H1 (cell line): ENCODE measurements at regions not wholly inside any gene's neighbourhood (a gene's known extent, or its start where the extent isn't known, plus 50 kb on each side); places are given as distances from the start of the nearest gene placed in this dataset.

ENCODE experiments used
- CTCF ChIA-PET: fragments of 300-600 bp; sonication (Branson Sonifier 250); formaldehyde crosslinking; loops from one replicate; lab custom pipeline; 2021; ENCODE audit not compliant: partially characterized antibody; lab: Charles Lee
- POLR2A ChIA-PET: fragments of 300-600 bp; sonication (Branson Sonifier 250); formaldehyde crosslinking; loops from one replicate; lab custom pipeline; 2021; ENCODE audit warnings: inconsistent platforms; ENCODE audit not compliant: partially characterized antibody; lab: Charles Lee
- DNase-seq, 2 experiments: peaks; one replicate each; pipeline versions ENCODE4 v3.0.0 to v3.0.0-alpha.2; 2010 to 2022; ENCODE audit warnings: low spot score in 2 of 2, low read depth in 1 of 2, mixed read lengths in 1 of 2
- FAIRE-seq: peaks from 2 replicates; lab custom pipeline; 2011; peaks lifted over from hg19 to GRCh38; lab: Jason Lieb, UNC
- H2AFZ ChIP-seq: 2 replicates; pipeline ENCODE4 v1.8.1; 2012; ENCODE audit warnings: low read length, inconsistent platforms
- H2AK5ac ChIP-seq: 2 replicates; pipeline ENCODE4 v1.6.1; 2013; ENCODE audit warnings: low read depth, low read length
- H2BK120ac ChIP-seq: replicated peaks from 2 replicates; pipeline ENCODE3; 2013; ENCODE audit warnings: low read depth, low read length, inconsistent platforms
- H2BK12ac ChIP-seq: 2 replicates; pipeline ENCODE4 v1.6.1; 2013; ENCODE audit warnings: low read depth, low read length
- H2BK15ac ChIP-seq: 2 replicates; pipeline ENCODE4 v1.6.1; 2013; ENCODE audit warnings: low read length
- H2BK20ac ChIP-seq: 2 replicates; pipeline ENCODE4 v1.6.1; 2013; ENCODE audit warnings: low read length
- H2BK5ac ChIP-seq: 2 replicates; pipeline ENCODE4 v1.6.1; 2013; ENCODE audit warnings: low read depth, low read length
- H3K14ac ChIP-seq: 2 replicates; pipeline ENCODE4 v1.6.1; 2013; ENCODE audit warnings: inconsistent platforms; ENCODE audit not compliant: insufficient read length
- H3K18ac ChIP-seq: 2 replicates; pipeline ENCODE4 v1.6.1; 2013; ENCODE audit warnings: low read length; ENCODE audit errors: extremely low read depth
- H3K23ac ChIP-seq: 2 replicates; pipeline ENCODE4 v1.6.1; 2013; ENCODE audit warnings: inconsistent platforms; ENCODE audit not compliant: insufficient read length
- H3K23me2 ChIP-seq: 2 replicates; pipeline ENCODE4 v1.6.1; 2013; ENCODE audit warnings: low read depth, low read length
- H3K27ac ChIP-seq: 2 replicates; pipeline ENCODE4 v1.6.1; 2011; ENCODE audit warnings: low read depth, low read length, inconsistent platforms
- H3K27me3 ChIP-seq, 4 experiments: replicated peaks in 1 of 4; 1 replicate in 1 of 4; 2 replicates in 3 of 4; pipeline versions ENCODE4 v1.6.1 to v1.8.1; 2011 to 2013; ENCODE audit warnings: low read length in 3 of 4, mild to moderate bottlenecking in 3 of 4, inconsistent platforms in 2 of 4, mixed read lengths in 2 of 4, moderate library complexity in 1 of 4; ENCODE audit not compliant: control insufficient read depth in 3 of 4, insufficient read depth in 3 of 4; ENCODE audit errors: extremely low read depth in 1 of 4
- H3K36me3 ChIP-seq, 4 experiments: 2 replicates each; pipeline versions ENCODE4 v1.6.1 to v1.8.1; 2011 to 2013; ENCODE audit warnings: mild to moderate bottlenecking in 4 of 4, low read length in 3 of 4, moderate library complexity in 2 of 4, control low read depth in 1 of 4, inconsistent platforms in 1 of 4; ENCODE audit not compliant: insufficient read depth in 4 of 4, control insufficient read depth in 2 of 4
- H3K4ac ChIP-seq: replicated peaks from 2 replicates; pipeline ENCODE3; 2013; ENCODE audit warnings: low read length, low read depth, mixed read lengths, inconsistent platforms; ENCODE audit not compliant: insufficient read length
- H3K4me1 ChIP-seq, 4 experiments: replicated peaks in 1 of 4; 1 replicate in 1 of 4; 2 replicates in 3 of 4; pipeline versions ENCODE4 v1.6.1 to v1.8.1; 2011 to 2013; ENCODE audit warnings: low read length in 3 of 4, inconsistent platforms in 2 of 4, mixed read lengths in 1 of 4; ENCODE audit not compliant: insufficient read depth in 4 of 4, control insufficient read depth in 3 of 4
- H3K4me2 ChIP-seq, 2 experiments: 2 replicates each; pipeline versions ENCODE4 v1.6.1 to v1.8.1; 2011 to 2013; ENCODE audit warnings: low read depth in 2 of 2, low read length in 2 of 2, control low read depth in 1 of 2, inconsistent platforms in 1 of 2, mild to moderate bottlenecking in 1 of 2; ENCODE audit not compliant: insufficient read depth in 1 of 2
- H3K4me3 ChIP-seq, 4 experiments: fragments of 200-600, 300-600 bp in 1 of 4; sonication (generic), shearing (Covaris generic), sonication (Bioruptor Twin) in 1 of 4; 2 replicates each; pipeline versions ENCODE4 v1.5.1 to v1.8.1; 2011 to 2016; ENCODE audit warnings: low read length in 4 of 4, low read depth in 3 of 4, control low read depth in 2 of 4, inconsistent platforms in 2 of 4, mild to moderate bottlenecking in 2 of 4, mixed read lengths in 1 of 4, moderate library complexity in 1 of 4; ENCODE audit not compliant: insufficient read depth in 2 of 4; ENCODE audit errors: extremely low read depth in 1 of 4
- H3K56ac ChIP-seq: replicated peaks from 2 replicates; pipeline ENCODE3; 2013; ENCODE audit warnings: low read depth, mild to moderate bottlenecking, mixed read lengths, low read length, inconsistent platforms; ENCODE audit not compliant: insufficient read length
- H3K79me1 ChIP-seq: 2 replicates; pipeline ENCODE4 v1.6.1; 2013; ENCODE audit warnings: low read depth, low read length, control low read depth
- H3K79me2 ChIP-seq, 2 experiments: 2 replicates each; pipeline versions ENCODE4 v1.6.1 to v1.8.1; 2012 to 2013; ENCODE audit warnings: low read length in 2 of 2, mild to moderate bottlenecking in 2 of 2, inconsistent platforms in 1 of 2; ENCODE audit not compliant: insufficient read depth in 2 of 2, control insufficient read depth in 1 of 2
- H3K9ac ChIP-seq, 4 experiments: replicated peaks in 1 of 4; 1 replicate in 1 of 4; 2 replicates in 3 of 4; pipeline versions ENCODE4 v1.6.1 to v1.8.1; 2011 to 2013; ENCODE audit warnings: low read depth in 3 of 4, low read length in 3 of 4, control low read depth in 2 of 4, mild to moderate bottlenecking in 2 of 4, moderate library complexity in 2 of 4, inconsistent platforms in 1 of 4; ENCODE audit errors: extremely low read depth in 1 of 4
- H3K9me3 ChIP-seq, 2 experiments: 2 replicates each; pipeline versions ENCODE4 v1.6.1 to v1.8.1; 2012 to 2013; ENCODE audit warnings: mild to moderate bottlenecking in 2 of 2, moderate library complexity in 2 of 2, control low read depth in 1 of 2, inconsistent platforms in 1 of 2, low read depth in 1 of 2, low read length in 1 of 2, mixed read lengths in 1 of 2; ENCODE audit not compliant: insufficient read depth in 2 of 2
- H4K20me1 ChIP-seq, 2 experiments: replicated peaks in 1 of 2; 2 replicates each; pipeline versions ENCODE3 to v1.8.1; 2011 to 2013; ENCODE audit warnings: inconsistent platforms in 2 of 2, low read length in 2 of 2, mild to moderate bottlenecking in 1 of 2; ENCODE audit not compliant: insufficient read depth in 2 of 2, control insufficient read depth in 1 of 2
- H4K5ac ChIP-seq: 2 replicates; pipeline ENCODE4 v1.6.1; 2013; ENCODE audit warnings: low read length, low read depth, mixed read lengths, inconsistent platforms; ENCODE audit not compliant: insufficient read length
- H4K8ac ChIP-seq: 2 replicates; pipeline ENCODE4 v1.8.0; 2013; ENCODE audit warnings: mild to moderate bottlenecking, moderate library complexity, low read length, inconsistent platforms; ENCODE audit not compliant: insufficient read depth; ENCODE audit errors: extremely low read depth
- H4K91ac ChIP-seq: replicated peaks from 2 replicates; pipeline ENCODE3; 2013; ENCODE audit warnings: low read length, mixed read lengths, inconsistent platforms; ENCODE audit not compliant: insufficient read length
- CTBP2 ChIP-seq: IDR thresholded peaks from 2 replicates; pipeline ENCODE4 v1.7.0; 2011; ENCODE audit warnings: borderline replicate concordance, mild to moderate bottlenecking, moderate library complexity, mixed read lengths, low read length; ENCODE audit not compliant: insufficient read depth, insufficient read length
- EP300 ChIP-seq, 2 experiments: IDR thresholded peaks; 1 replicate in 1 of 2; 2 replicates in 1 of 2; pipeline ENCODE4 v1.6.1; 2011 to 2012; ENCODE audit warnings: low read depth in 2 of 2, low read length in 2 of 2, mild to moderate bottlenecking in 2 of 2, borderline replicate concordance in 1 of 2, inconsistent platforms in 1 of 2, moderate library complexity in 1 of 2
- FOSL1 ChIP-seq: IDR thresholded peaks from 2 replicates; pipeline ENCODE4 v1.6.1; 2011; ENCODE audit warnings: mild to moderate bottlenecking, low read depth, low read length, moderate library complexity; ENCODE audit not compliant: insufficient read depth
- HDAC6 ChIP-seq: IDR thresholded peaks from one replicate; pipeline ENCODE4 v1.7.1; 2012; ENCODE audit warnings: low read depth, mild to moderate bottlenecking, inconsistent platforms, low read length, moderate library complexity
- JUND ChIP-seq: IDR thresholded peaks from 2 replicates; pipeline ENCODE4 v1.6.1; 2011; ENCODE audit warnings: mild to moderate bottlenecking, improper control_type of control experiment, low read length
- KDM5A ChIP-seq: fragments of 200-600 bp; IDR thresholded peaks from 2 replicates; pipeline ENCODE4 v1.7.1; 2012; ENCODE audit warnings: mild to moderate bottlenecking, low read length, inconsistent platforms, mixed read lengths
- POU5F1 ChIP-seq: IDR thresholded peaks from 2 replicates; pipeline ENCODE4 v1.6.1; 2011; ENCODE audit warnings: low read depth, mild to moderate bottlenecking, low read length, moderate library complexity
- RAD21 ChIP-seq, 2 experiments: IDR thresholded peaks in 1 of 2; conservative IDR thresholded peaks in 1 of 2; 2 replicates each; pipeline ENCODE4 v1.6.1; 2011; ENCODE audit warnings: low read depth in 2 of 2, low read length in 2 of 2, improper control_type of control experiment in 1 of 2, inconsistent platforms in 1 of 2, mild to moderate bottlenecking in 1 of 2, moderate library complexity in 1 of 2
- RNF2 ChIP-seq: fragments of 200-900, 300-1000 bp; sonication (generic); IDR thresholded peaks from 2 replicates; pipeline ENCODE4 v1.7.1; 2016; ENCODE audit warnings: borderline replicate concordance, low read depth, mild to moderate bottlenecking, antibody characterized with exemption, low read length; ENCODE audit not compliant: poor library complexity, severe bottlenecking; ENCODE audit errors: missing control alignments
- RXRA ChIP-seq: IDR thresholded peaks from 2 replicates; pipeline ENCODE4 v1.6.1; 2011; ENCODE audit warnings: low read depth, mild to moderate bottlenecking, low read length, moderate library complexity; ENCODE audit not compliant: insufficient read depth
- SP1 ChIP-seq: IDR thresholded peaks from 2 replicates; pipeline ENCODE4 v1.6.1; 2011; ENCODE audit warnings: low read depth, low read length
- TBP ChIP-seq: IDR thresholded peaks from 2 replicates; pipeline ENCODE4 v1.6.1; 2011; ENCODE audit warnings: low read depth, low read length, improper control_type of control experiment
- TEAD4 ChIP-seq: IDR thresholded peaks from 2 replicates; pipeline ENCODE4 v1.6.1; 2012; ENCODE audit warnings: low read depth, low read length, inconsistent platforms, mixed read lengths
- YY1 ChIP-seq: IDR thresholded peaks from 2 replicates; pipeline ENCODE4 v1.6.1; 2011; ENCODE audit warnings: low read depth, mild to moderate bottlenecking, low read length
- WGBS, 2 experiments: shearing (Covaris generic) in 1 of 2; methylation state at CpG; one replicate each; pipeline versions ENCODE4 v1.1.6 to v1.1.7; 2013 to 2015; ENCODE audit warnings: low lambda C conversion rate in 2 of 2, mixed read lengths in 2 of 2, inconsistent platforms in 1 of 2, low coverage in 1 of 2, missing lambda C conversion rate in 1 of 2; ENCODE audit not compliant: insufficient replicate concordance in 2 of 2, insufficient coverage in 1 of 2, insufficient read length in 1 of 2; ENCODE audit errors: extremely low coverage in 1 of 2, missing lambda C conversion rate in 1 of 2; 5-methylcytosine and 5-hydroxymethylcytosine counted together

DNA sequence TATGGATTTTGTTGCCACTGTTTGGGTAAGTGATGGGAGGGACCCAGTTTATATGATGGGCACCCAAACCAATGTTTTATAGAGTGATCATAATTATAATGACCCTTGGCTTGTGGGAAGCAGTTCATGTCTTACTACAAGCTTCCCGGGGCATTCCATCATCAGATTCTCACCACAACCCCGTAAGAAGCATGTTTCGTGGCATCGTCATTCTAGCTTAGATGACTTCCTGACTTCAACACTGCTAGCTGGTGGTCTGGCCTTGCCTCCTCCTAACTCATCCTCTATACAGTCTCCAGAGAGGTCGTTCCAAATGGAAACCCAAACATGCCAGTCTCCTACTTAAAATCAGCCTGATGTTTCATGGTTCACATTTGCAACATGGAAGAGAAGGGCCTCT lies 226.9 kb downstream of the ADAMTS9 start:
- Histone ChIP-seq H3K4me3 (no peak overlapping the region), H3K27ac (no peak overlapping the region), H2BK120ac (no peak overlapping the region), H3K79me1 (no peaks in the 10 kb centered on the region), H4K5ac (no peak overlapping the region), H2AK5ac (no peak overlapping the region), H3K14ac (no peak overlapping the region), H3K9me3 (no peaks in the 10 kb centered on the region), H3K4me2 (no peak overlapping the region), H3K4me1 (peaks cover 1 to 8% (median 3%) of the 10 kb centered on the region in 4 experiments; a peak in 3 of 7 replicates), H3K4ac (no peak overlapping the region), H4K20me1 (no peaks in the 10 kb centered on the region), H3K9ac (no peak overlapping the region), H3K23ac (no peak overlapping the region), H4K8ac (no peak overlapping the region), H2BK20ac (no peak overlapping the region), H3K18ac (no peak overlapping the region), H2BK5ac (no peak overlapping the region), H3K27me3 (no peaks in the 10 kb centered on the region), H3K56ac (no peak overlapping the region), H4K91ac (no peak overlapping the region), H3K79me2 (no peaks in the 10 kb centered on the region), H2BK12ac (no peak overlapping the region; the same call in 1 of the 2 replicates), H2AFZ (no peak overlapping the region; the same call in 1 of the 2 replicates), H3K36me3 (no peaks in the 10 kb centered on the region; a peak in 1 of 8 replicates), H2BK15ac (no peak overlapping the region), H3K23me2 (0 out of 2 replicates have a peak, but pooled peaks cover 2% of the 10 kb centered on the region)
- FAIRE-seq: no peak
- WGBS, 2 experiments: 90% methylated on average over 5 of the region's 5 CpGs; no CpG with 5 or more reads in 1 of the 2 experiments
- ChIA-PET CTCF (interaction anchor here (0.6 to 1.0 kb wide), 3 partner anchors 294 to 468 kb away, joined by 3 to 4 read pairs (median 3); no protein-coding TSS in a partner anchor), POLR2A (no interaction called here)
- no peak for DNase-seq
- no peak for TF ChIP-seq RXRA
- TF ChIP-seq POU5F1: no peak
- TF ChIP-seq KDM5A: no peak
- no peak for TF ChIP-seq FOSL1
- TF ChIP-seq HDAC6: no peak
- TF ChIP-seq TEAD4: no peak
- TF ChIP-seq EP300 (IDR thresholded peaks at IDR 0.05; ENCODE audit: borderline replicate concordance in 1 of 2, low read depth in 2 of 2, low read length in 2 of 2): no peak
- TF ChIP-seq TBP: no peak
- TF ChIP-seq JUND: no peak
- TF ChIP-seq YY1: no peak
- no peak for TF ChIP-seq SP1
- TF ChIP-seq CTBP2: no peak
- TF ChIP-seq RAD21 (IDR thresholded peaks at IDR 0.05 in 1 of 2, conservative IDR thresholded peaks at IDR 0.05 in 1 of 2; ENCODE audit: low read depth in 2 of 2, low read length in 2 of 2): no peak
- no peak for TF ChIP-seq RNF2
